ENCODE measurements at regions not wholly inside any gene's neighbourhood (a gene's known extent, or its start where the extent isn't known, plus 50 kb on each side); places are given as distances from the start of the nearest gene placed in this dataset.

DNA sequence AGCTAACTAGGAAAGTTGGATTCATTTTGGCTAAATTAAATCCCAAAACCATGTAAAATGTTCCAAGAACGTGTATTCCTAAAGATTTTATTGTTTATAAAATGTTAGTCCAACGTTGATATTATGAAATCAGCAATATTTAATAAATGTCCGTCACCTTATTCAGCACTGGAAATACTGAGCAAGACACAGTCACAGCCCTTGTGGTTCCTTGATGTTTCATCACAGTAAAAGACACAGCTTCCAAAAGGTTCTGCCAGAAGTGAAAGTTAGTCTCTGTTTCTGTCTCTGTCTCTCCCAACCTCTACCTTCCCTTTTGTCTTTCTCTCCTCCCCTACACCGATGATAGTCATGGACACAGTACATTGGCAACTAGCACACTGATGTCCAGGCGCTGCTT lies 82.2 kb upstream of the BOC start:
- Histone ChIP-seq H3K9ac (ENCODE audit: extremely low read depth, low read length, poor library complexity, severe bottlenecking) (no peak overlapping the region), H3K9me3 (ENCODE audit: control insufficient read depth, low read length) (no peaks in the 10 kb centered on the region), H3K27ac (ENCODE audit: low read depth, low read length) (no peak overlapping the region), H3K36me3 (ENCODE audit: control insufficient read depth, insufficient read depth, low read length) (no peaks in the 10 kb centered on the region), H3K4me1 (ENCODE audit: control insufficient read depth, insufficient read depth, low read length) (no peaks in the 10 kb centered on the region), H3K4me3 (ENCODE audit: low read length) (no peak overlapping the region), H3K27me3 (ENCODE audit: control insufficient read depth, insufficient read depth, low read length, poor library complexity, severe bottlenecking) (no peaks in the 10 kb centered on the region)
- H3K36me3 Mint-ChIP-seq (ENCODE audit: low read depth) = no peaks in the 10 kb centered on the region
- TF ChIP-seq CTCF (conservative IDR thresholded peaks at IDR 0.05) = no peak
- no peak for DNase-seq
- WGBS, 2 experiments (ENCODE audit: insufficient coverage in 1 of 2, insufficient read length in 1 of 2) = 90 to 91% methylated on average over 4 to 5 of the region's 5 CpGs
- no peaks in the 10 kb centered on the region for H3K27me3 Mint-ChIP-seq (ENCODE audit: insufficient read depth)
- H3K9me3 Mint-ChIP-seq = no peaks in the 10 kb centered on the region
- no peak overlapping the region for H3K27ac Mint-ChIP-seq
- no peak overlapping the region for H3K4me3 Mint-ChIP-seq
- peaks cover 3% of the 10 kb centered on the region for H3K4me1 Mint-ChIP-seq

- Histone ChIP-seq H3K27ac (ENCODE audit: low read depth, low read length) (peak overlapping the region; percentile 64), H3K36me3 (ENCODE audit: control insufficient read depth, insufficient read depth, low read length) (no peaks in the 10 kb centered on the region), H3K4me3 (ENCODE audit: low read length) (no peak overlapping the region), H3K4me1 (ENCODE audit: control insufficient read depth, insufficient read depth, low read length) (no peaks in the 10 kb centered on the region), H3K27me3 (ENCODE audit: control insufficient read depth, insufficient read depth, low read length, poor library complexity, severe bottlenecking) (no peaks in the 10 kb centered on the region), H3K9me3 (ENCODE audit: control insufficient read depth, low read length) (no peaks in the 10 kb centered on the region), H3K9ac (ENCODE audit: extremely low read depth, low read length, poor library complexity, severe bottlenecking) (no peak overlapping the region)
- no peak for TF ChIP-seq CTCF (conservative IDR thresholded peaks at IDR 0.05)
- Mint-ChIP-seq H3K4me3 (no peak overlapping the region), H3K36me3 (ENCODE audit: low read depth) (no peaks in the 10 kb centered on the region), H3K27ac (no peak overlapping the region), H3K27me3 (ENCODE audit: insufficient read depth) (no peaks in the 10 kb centered on the region), H3K4me1 (peaks cover 8% of the 10 kb centered on the region), H3K9me3 (no peaks in the 10 kb centered on the region)
- no peak for DNase-seq
- WGBS, 2 experiments (ENCODE audit: insufficient coverage in 1 of 2, insufficient read length in 1 of 2) = 91 to 100% methylated on average over 2 of the region's 2 CpGs
These were observed 78.8 kb upstream of the BOC start for GRCh38 chr3:113132571-113132996.

DNA sequence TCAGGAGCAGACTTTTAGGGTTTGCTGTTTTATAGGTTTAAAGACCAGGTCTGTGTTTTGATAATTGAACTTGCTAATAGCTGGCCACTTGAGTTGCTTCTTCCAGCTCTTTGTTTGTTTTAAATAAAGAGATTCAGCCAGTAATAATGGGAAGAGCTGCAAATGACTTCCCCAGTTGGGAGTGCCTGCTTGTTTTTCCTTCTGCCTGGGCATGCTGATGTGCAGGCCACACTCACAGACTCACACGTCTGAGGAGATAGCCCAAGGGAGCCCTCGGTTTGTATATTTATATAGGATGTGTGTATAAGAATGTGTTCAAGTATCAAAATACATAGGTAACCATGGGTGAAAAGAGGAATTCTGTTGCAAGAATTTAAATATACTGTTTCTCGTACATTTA lies 78.2 kb upstream of the BOC start:
- H3K4me1 Mint-ChIP-seq = peaks cover 5% of the 10 kb centered on the region
- no peak overlapping the region for H3K4me3 Mint-ChIP-seq
- no peaks in the 10 kb centered on the region for H3K36me3 ChIP-seq (ENCODE audit: control insufficient read depth, insufficient read depth, low read length)
- H3K9me3 ChIP-seq (ENCODE audit: control insufficient read depth, low read length) = no peaks in the 10 kb centered on the region
- H3K27ac ChIP-seq (ENCODE audit: low read depth, low read length) = peak overlapping the region; percentile 64
- DNase-seq = no peak
- H3K27ac Mint-ChIP-seq = no peak overlapping the region
- H3K9me3 Mint-ChIP-seq = no peaks in the 10 kb centered on the region
- no peaks in the 10 kb centered on the region for H3K4me1 ChIP-seq (ENCODE audit: control insufficient read depth, insufficient read depth, low read length)
- H3K4me3 ChIP-seq (ENCODE audit: low read length) = no peak overlapping the region
- H3K27me3 Mint-ChIP-seq (ENCODE audit: insufficient read depth) = no peaks in the 10 kb centered on the region
- H3K27me3 ChIP-seq (ENCODE audit: control insufficient read depth, insufficient read depth, low read length, poor library complexity, severe bottlenecking) = no peaks in the 10 kb centered on the region
- no peak for TF ChIP-seq CTCF (conservative IDR thresholded peaks at IDR 0.05)
- H3K9ac ChIP-seq (ENCODE audit: extremely low read depth, low read length, poor library complexity, severe bottlenecking) = no peak overlapping the region
- 65 to 74% methylated on average over 3 of the region's 3 CpGs for WGBS, 2 experiments (ENCODE audit: insufficient coverage in 1 of 2, insufficient read length in 1 of 2)
- no peaks in the 10 kb centered on the region for H3K36me3 Mint-ChIP-seq (ENCODE audit: low read depth)

Data from endodermal cell (in vitro differentiated cells).